SK-N-MC (cell line): ENCODE measurements at regions not wholly inside any gene's neighbourhood (a gene's known extent, or its start where the extent isn't known, plus 50 kb on each side); places are given as distances from the start of the nearest gene placed in this dataset.

Experiments
- EZH2 ChIP-seq: fragments of 200-600 bp; sonication (generic); IDR thresholded peaks from one replicate; pipeline ENCODE4 v1.6.1; 2017; ENCODE audit warnings: antibody characterized with exemption
- FOXP2 ChIP-seq: optimal IDR thresholded peaks from 2 replicates; pipeline ENCODE3; 2011; ENCODE audit warnings: mild to moderate bottlenecking, moderate library complexity; ENCODE audit not compliant: insufficient read depth; ENCODE audit errors: extremely low read length, control extremely low read depth
- POLR2AphosphoS5 ChIP-seq: IDR thresholded peaks from 2 replicates; pipeline ENCODE4 v1.6.1; 2012; ENCODE audit warnings: mild to moderate bottlenecking, low read depth, low read length, borderline replicate concordance

- TF ChIP-seq EZH2 (no peak), POLR2AphosphoS5 (no peak), FOXP2 (no peak)
Observed at GRCh38 chr3:194257916-194258668, 93.0 kb downstream of the CPN2 start.
